OCI-LY7 (cell line): ENCODE measurements at regions not wholly inside any gene's neighbourhood (a gene's known extent, or its start where the extent isn't known, plus 50 kb on each side); places are given as distances from the start of the nearest gene placed in this dataset.

Source experiments
- CTCF ChIP-seq: fragments of 200-600 bp; sonication (generic); conservative IDR thresholded peaks from 2 replicates; pipeline ENCODE4 v1.5.1; 2014; ENCODE audit warnings: mild to moderate bottlenecking, antibody characterized with exemption, low read length, moderate library complexity, mixed read lengths
- EZH2phosphoT487 ChIP-seq: fragments of 200-600 bp; sonication (generic); IDR thresholded peaks from 2 replicates; pipeline ENCODE4 v1.6.1; 2018; ENCODE audit warnings: low read depth, borderline replicate concordance, mild to moderate bottlenecking, mixed run types, antibody characterized with exemption, low read length, moderate library complexity, mixed read lengths

GRCh38 chr18:54506516-54507261 is 84.4 kb upstream of the DYNAP start:
- TF ChIP-seq EZH2phosphoT487 (no peak), CTCF (no peak)
